HG02852 (cell line): ENCODE measurements at regions not wholly inside any gene's neighbourhood (a gene's known extent, or its start where the extent isn't known, plus 50 kb on each side); places are given as distances from the start of the nearest gene placed in this dataset.

Source experiments
- ATAC-seq: cut with Tn5 transposase; IDR thresholded peaks from one replicate; pipeline ENCODE4 v1.9.1; 2021; ENCODE audit warnings: mild to moderate bottlenecking, moderate library complexity; ENCODE audit not compliant: unreplicated experiment

DNA sequence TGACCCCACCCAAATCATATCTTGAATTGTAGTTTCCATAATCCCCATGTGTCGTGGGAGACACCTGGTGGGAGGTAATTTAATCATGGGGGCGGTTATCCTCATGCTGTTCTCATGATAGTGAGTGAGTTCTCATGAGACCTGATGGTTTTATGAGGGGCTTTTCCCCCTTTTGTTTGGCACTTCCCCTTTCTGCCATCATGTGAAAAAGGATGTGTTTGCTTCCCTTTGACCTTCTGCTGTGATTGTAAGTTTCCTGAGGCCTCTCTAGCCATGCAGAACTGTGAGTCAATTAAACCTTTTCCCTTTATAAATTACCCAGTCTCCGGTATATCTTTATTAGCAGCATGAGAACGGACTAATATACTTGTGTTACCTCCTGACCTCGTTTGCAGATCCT lies 156.6 kb upstream of the MTNR1B start:
- ATAC-seq = no peak

DNA sequence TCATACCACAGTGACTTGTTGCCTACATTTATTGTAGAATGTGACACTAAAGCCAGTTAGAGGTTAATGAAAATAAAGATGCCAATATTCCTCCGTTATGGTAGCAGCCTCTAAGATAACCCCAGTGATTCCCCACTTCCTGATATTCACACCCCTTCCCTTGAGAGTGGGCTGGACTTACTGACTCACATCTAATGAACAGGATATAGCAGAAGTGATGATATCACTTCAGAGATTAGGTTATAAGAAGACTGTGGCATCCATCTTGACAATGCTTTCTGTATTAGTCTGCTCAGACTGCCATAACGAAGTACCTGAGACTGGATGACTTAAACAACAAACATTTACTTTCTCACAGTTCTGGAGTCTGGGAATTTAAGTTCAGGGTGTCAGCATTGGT lies 149.6 kb upstream of the MTNR1B start:
- no peak for ATAC-seq

DNA sequence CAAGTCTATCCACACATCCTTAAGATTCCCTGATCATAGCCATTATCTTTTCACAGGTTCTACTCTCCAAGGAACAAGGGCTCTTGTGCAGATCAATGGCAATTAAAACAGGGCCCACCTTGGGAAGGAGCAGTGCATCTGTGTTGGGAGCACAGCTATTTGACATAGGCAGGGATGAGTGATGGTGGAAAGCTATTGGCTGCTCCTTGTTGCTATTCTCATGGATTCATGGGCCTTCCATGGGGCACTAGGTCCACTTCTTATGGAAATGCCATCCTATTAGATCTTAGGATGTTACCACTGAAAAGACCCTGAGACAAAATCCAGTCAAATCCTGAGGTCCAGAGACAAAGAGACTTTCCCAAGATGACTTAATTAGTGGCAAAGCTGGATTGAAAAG lies 148.6 kb upstream of the MTNR1B start:
- no peak for ATAC-seq

DNA sequence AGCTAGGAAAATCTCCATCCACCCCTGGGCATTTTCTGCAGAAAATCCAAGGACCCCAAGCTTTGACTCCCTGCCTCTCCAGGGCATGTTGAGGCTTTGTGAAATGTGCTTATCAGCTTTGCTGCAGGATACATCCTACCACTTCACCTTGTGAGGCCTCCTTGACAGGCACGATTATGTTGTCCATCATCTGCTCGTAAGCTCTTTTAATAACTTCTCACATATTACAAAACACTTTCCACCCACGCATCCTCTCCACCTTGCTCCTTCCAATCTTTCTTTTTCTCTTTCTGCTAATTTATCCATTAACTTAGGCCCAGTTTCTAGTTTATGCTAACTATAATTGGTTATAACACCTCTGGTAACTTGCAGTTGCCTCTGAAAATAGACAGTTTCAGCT lies 147.0 kb upstream of the MTNR1B start:
- no peak for ATAC-seq

- no peak for ATAC-seq
Observed at GRCh38 chr11:92826136-92826535, 143.3 kb upstream of the MTNR1B start.

GRCh38 chr11:92826603-92827002 lies 142.8 kb upstream of the MTNR1B start:
- no peak for ATAC-seq

DNA sequence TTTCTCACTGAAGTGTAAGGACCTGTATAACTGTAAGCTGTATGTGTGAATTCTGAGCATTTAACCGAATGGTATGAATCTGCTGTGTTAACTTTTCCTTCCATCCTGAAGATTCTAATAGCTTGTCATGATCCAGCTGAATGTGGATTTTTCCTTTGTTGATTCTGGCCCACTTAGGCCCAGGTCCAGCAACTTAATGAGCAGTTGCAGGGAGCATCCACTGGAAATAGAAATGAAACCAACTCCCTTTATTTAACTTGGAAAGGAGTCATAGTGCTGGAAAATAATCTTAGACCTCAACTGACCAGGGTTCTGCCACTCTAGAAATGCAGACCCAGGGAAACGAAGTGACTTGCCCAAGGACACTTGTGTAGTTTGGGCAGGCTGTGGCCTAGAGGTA lies 142.3 kb upstream of the MTNR1B start:
- no peak for ATAC-seq

- no peak for ATAC-seq
Observed at GRCh38 chr11:92828556-92828955, 140.9 kb upstream of the MTNR1B start.

- ATAC-seq = no peak
Observed at GRCh38 chr11:92829121-92829520, 140.3 kb upstream of the MTNR1B start.

DNA sequence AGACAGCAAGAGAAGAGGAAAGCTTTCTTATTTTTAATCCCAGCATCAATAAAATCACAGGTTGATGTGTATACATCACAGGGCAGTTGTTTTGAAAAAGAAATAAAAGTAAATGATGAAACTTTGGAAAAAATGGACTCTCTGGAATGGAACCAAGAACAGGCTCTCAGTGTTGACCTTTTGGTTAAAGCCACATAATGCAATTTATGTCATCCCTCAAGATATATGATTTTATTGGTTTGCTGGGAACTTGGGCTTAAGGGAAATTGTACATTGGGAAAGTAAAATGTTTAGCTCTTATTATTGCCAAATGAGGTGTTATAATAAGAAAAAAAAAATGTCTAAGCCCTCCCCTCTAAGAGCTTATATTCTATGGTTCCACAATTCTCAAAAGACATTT lies 139.8 kb upstream of the MTNR1B start:
- no peak for ATAC-seq

GRCh38 chr11:92830377-92831155 lies 138.9 kb upstream of the MTNR1B start:
- no peak for ATAC-seq

DNA sequence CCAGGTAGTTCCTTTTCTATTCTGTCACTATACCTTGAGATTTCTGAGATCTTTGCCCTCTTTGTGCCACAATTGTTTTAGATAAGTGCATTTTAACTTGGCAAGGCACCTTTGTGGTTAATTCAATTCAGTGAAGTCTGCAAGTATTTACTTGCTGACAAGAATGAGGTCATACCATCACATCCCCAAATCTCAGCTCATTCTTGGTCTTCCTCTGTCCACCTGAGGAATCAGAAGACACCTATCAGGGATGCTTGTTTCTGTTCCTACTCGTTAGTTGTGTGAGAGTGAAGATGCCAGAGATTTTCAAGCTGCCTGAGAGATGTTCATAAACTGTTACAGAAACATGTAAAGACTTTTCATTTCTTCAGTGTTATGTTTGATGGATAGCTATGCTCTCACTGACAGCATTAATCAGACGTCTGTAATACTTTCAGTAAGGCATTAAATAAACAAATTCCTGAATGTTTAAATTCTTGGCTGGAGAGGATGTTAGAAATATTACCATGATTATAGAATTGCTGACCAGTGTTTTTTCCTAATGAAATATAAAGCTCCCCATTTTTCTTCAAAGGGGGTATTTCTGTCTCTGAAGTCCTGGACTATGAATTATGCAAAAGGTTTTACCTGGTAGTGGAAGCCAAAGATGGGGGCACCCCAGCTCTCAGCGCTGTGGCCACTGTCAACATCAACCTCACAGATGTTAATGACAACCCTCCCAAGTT lies 135.0 kb upstream of the MTNR1B start:
- no peak for ATAC-seq

DNA sequence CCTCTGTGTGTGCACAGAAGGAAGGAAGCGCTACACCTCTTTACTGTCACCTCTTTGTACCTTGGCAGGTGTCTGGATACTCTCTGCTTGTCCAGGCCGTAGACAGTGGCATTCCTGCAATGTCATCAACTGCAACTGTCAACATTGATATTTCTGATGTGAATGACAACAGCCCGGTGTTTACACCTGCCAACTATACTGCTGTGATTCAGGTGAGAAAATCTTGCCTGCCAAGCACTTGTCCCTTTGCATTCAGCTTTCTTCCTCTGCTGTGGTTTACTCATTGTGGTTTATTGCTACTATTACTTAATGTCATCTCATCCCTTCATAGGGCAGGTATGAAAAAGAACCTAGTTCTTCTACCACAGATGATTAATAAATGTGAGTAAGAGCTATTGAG lies 131.9 kb upstream of the MTNR1B start:
- ATAC-seq = no peak

DNA sequence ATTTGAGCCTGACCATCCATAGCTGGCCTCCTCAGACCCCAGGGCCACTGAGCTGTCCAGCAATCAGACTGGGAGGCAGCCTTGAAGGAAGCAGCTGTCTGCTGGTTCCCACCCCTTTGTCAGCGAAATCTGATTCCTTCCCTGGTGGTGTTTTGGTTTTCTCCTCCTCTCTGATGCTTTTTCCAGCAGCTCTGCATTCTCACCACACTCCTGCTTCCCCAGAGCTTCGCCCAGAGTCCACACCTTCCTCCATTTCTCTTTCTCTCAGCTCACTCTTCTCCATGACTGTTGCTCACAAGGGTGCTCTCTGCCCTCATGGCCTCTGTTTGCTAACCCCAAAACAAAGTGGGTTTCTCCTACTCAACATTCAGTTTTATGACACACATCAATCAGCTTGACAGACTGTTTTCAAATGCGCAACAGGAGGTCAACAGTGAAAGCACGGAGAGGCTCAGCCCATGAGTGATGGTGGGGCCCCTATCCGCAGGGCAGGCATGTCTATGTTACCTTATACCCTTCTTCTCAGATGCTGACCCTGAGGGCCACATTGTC lies 130.6 kb upstream of the MTNR1B start:
- ATAC-seq = no peak

DNA sequence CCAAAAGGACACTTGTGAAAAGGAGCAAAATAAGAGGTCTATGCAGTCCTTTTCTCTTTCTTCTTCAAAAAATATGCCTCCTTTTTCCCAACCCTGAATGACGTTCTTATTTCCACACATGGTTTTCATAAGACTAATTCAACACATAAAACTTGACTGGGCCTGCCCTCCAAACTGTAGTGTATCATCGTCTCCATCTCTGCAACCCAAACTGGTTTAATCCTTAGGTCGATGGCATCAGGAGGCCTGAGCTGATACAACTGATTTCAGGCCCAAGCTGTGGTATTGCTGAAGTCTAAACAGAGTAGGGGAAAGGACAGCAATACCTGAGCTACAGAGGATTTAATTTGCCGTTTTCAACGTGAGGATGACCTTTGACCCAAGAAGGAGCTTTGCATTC lies 130.0 kb upstream of the MTNR1B start:
- no peak for ATAC-seq

DNA sequence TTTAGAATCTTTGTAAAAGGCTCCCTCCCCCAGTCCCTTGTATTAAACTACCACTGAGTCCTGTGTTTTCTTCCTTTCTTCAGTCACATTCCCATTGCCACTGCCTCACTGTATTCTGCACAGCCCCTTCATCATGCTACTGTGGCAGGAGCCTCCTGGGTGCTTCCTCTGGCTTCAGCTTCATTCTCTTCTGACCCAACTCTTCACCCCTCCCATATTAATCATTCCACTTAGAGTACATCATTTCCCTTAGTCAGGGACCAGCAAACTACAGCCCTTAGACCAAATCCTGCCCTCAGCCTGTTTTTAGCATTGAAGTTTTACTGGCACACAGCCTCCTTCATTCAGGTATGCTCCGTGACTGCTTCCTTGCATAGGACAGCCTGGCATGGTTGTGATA lies 127.7 kb upstream of the MTNR1B start:
- no peak for ATAC-seq

- ATAC-seq = no peak
Observed at GRCh38 chr11:92843455-92843854, 126.0 kb upstream of the MTNR1B start.

DNA sequence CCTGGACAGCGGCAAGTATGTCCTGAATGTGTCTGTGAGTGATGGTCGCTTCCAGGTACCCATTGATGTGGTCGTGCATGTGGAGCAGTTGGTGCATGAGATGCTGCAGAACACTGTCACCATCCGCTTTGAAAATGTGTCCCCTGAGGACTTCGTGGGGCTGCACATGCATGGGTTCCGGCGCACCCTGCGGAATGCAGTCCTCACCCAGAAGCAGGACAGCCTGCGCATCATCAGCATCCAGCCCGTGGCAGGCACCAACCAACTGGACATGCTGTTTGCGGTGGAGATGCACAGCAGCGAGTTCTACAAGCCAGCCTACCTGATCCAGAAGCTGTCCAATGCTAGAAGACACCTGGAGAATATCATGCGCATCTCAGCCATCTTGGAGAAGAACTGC lies 125.3 kb upstream of the MTNR1B start:
- no peak for ATAC-seq

- no peak for ATAC-seq
Observed at GRCh38 chr11:92845390-92845789, 124.1 kb upstream of the MTNR1B start.

DNA sequence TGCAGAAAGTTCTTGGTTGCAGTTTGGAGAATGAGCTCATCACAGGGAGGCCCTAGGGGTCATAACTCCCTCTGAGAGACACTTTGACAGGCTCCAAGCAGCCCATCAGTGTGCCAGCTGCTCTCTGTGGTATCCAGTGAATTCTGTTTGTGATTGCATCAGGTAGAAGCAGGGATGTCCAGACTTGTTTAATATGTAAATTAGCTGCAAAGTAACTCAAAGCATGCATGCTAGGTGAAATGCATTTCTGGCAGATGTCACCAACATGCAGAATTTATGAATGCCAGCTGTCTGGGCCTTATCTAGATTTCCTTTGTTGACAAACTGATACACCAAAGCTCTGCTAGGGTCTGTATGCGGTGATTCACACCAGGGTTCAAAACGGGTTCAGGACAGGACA lies 123.6 kb upstream of the MTNR1B start:
- ATAC-seq = no peak

- no peak for ATAC-seq
Observed at GRCh38 chr11:92846491-92847125, 122.8 kb upstream of the MTNR1B start.

GRCh38 chr11:92848578-92848977 lies 120.9 kb upstream of the MTNR1B start:
- ATAC-seq = no peak
